H7 (cell line): ENCODE measurements at regions not wholly inside any gene's neighbourhood (a gene's known extent, or its start where the extent isn't known, plus 50 kb on each side); places are given as distances from the start of the nearest gene placed in this dataset.
"Not testable (repeated sequence)": the region's sequence is repeated elsewhere in the genome, so short reads cannot be mapped to it uniquely, and the experiment has no call there.

Experiments used
- DNase-seq: peaks from one replicate; pipeline ENCODE4 v3.0.0; 2012
- H3K27me3 ChIP-seq: 2 replicates; pipeline ENCODE4 v1.6.0; 2011; ENCODE audit warnings: mild to moderate bottlenecking, low read length; ENCODE audit not compliant: control insufficient read depth, insufficient read depth
- H3K36me3 ChIP-seq: replicated peaks from 2 replicates; pipeline ENCODE4 v1.5.1; 2011; ENCODE audit warnings: low read length; ENCODE audit not compliant: control insufficient read depth, insufficient read depth
- H3K4me3 ChIP-seq: 2 replicates; pipeline ENCODE4 v1.5.1; 2011; ENCODE audit warnings: low read depth, mild to moderate bottlenecking, control low read depth, low read length, moderate library complexity; ENCODE audit not compliant: insufficient read depth

DNA sequence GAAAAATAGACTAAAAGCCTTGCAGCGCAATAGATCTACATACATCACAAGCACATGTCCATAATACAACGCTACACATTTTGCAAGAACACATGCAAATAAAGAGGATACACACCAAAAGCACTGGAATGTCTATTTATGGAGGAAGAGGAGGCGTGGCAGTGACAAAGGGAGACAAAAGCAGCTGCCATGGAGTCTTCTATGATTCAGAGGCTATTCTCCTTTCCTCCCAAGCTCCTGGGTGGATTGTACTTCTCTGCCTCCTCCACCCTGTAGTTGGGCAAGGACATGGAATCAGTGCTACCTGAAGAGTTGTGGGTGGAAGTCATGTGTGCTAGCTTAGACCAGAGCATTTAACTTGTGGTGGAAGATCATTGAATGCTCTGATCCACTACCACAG lies 57.9 kb upstream of the ABHD2 start:
- H3K27me3 ChIP-seq, result no peaks in the 10 kb centered on the region
- no peak for DNase-seq
- no peaks in the 10 kb centered on the region for H3K36me3 ChIP-seq
- H3K4me3 ChIP-seq, result no peak overlapping the region

DNA sequence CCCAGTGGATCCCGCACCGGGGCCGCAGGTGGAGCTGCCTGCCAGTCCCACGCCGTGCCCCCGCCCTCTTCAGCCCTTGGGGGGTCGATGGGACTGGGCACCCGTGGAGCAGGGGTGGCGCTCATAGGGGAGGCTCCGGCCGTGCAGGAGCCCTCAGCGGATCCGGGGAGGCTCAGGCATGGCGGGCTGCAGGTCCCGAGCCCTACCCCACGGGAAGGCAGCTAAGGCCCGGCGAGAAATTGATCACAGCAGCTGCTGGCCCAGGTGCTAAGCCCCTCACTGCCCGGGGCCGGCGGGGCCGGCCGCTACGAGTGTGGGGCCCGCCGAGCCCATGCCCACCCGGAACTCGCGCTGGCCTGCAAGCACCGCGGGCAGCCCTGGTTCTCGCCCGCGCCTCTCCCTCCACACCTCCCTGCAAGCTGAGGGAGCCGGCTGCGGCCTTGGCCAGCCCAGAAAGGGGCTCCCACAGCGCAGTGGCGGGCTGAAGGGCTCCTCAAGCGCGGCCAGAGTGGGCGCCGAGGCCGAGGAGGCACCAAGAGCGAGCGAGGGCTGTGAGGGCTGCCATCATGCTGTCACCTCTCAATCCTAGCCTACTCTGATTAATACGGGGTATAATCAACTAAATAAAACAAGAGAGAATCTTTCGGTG lies 56.5 kb upstream of the ABHD2 start:
- H3K27me3 ChIP-seq, H3K4me3 ChIP-seq, H3K36me3 ChIP-seq, DNase-seq: not testable (repeated sequence)

DNA sequence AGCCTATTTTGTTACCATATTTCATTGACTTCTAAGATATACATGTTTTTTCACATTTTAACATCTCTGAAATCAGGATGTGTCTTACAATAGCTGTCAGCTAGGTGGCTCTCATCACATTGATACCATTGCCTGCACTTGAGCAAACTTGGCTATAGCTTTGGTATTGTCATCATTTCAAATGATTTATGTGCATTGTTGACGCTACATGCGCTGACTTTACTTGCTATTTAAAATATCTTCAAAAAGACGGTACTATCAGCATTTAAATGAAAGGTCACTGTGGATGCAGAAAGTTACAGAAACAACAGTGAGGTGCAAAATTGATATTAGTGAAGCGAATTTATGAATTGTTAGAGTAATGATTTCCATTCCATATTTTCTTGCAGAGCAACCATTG lies 54.0 kb upstream of the ABHD2 start:
- H3K4me3 ChIP-seq, result no peak overlapping the region
- H3K36me3 ChIP-seq, result no peaks in the 10 kb centered on the region
- peak; percentile 42 for DNase-seq
- no peaks in the 10 kb centered on the region for H3K27me3 ChIP-seq

DNA sequence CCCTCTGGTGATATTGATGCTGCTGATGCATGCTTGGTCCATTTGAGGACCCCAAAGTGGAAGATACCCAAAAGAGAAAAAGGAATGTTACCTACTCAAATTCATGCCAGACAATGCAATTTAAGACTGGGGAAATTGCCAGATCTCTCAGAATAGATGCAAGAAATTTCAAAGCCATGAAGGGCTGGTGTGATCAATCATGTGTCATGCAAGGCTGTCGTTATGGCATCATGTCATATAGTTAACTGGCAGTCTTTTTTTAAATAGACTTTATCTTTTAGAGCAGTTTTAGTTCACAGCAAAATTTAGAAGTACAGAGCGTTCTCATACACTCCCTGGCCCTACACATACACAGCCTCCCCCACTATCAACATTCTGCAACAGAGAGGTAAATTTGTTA lies 53.1 kb upstream of the ABHD2 start:
- no peak for DNase-seq
- no peak overlapping the region for H3K4me3 ChIP-seq
- H3K27me3 ChIP-seq, result no peaks in the 10 kb centered on the region
- no peaks in the 10 kb centered on the region for H3K36me3 ChIP-seq

DNA sequence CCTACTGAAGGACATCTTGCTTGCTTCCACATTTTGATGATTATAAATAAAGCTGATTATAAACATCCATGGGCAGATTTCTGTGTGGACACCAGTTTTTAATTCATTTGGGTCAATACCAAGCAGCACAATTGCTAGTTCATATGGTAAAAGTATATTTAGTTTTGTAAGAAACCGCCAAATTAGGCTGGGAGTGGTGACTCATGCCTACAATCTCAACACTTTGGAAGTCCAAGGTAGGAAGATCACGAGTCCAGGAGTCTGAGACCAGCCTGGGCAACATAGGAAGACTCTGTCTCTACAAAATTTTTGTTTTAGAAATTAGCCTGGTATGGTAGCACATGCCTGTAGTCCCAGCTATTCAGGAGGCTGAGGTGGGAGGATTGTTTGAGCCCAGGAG lies 52.6 kb upstream of the ABHD2 start:
- no peaks in the 10 kb centered on the region for H3K36me3 ChIP-seq
- DNase-seq, result no peak

DNA sequence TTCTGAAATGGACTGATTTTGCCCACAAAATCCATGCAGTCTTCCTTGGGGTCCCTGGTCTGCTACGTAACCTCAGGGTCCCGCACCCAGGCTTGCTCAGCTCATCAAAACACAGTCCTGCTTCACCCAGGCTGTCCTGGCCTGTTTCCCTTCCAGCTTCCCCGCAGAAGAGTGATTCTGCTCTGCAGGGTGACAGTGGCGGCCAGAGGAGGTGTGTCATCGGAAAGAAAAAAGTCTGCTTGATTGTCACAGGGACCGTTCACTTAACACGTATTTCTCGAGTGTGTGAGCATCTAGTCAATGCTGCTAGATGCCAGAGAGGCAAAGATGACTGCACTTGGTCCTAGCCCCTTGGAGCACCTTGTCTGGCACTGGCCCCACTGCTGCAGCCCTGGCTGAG lies 50.1 kb upstream of the ABHD2 start:
- Histone ChIP-seq H3K36me3 (no peaks in the 10 kb centered on the region), H3K27me3 (no peaks in the 10 kb centered on the region), H3K4me3 (no peak overlapping the region)
- no peak for DNase-seq

More for the DNA sequence above, 52.6 kb upstream of the ABHD2 start:
- H3K4me3 ChIP-seq, result no peak overlapping the region
- no peaks in the 10 kb centered on the region for H3K27me3 ChIP-seq
